GM19468 (cell line): ENCODE measurements at regions not wholly inside any gene's neighbourhood (a gene's known extent, or its start where the extent isn't known, plus 50 kb on each side); places are given as distances from the start of the nearest gene placed in this dataset.

Source experiments
- ATAC-seq: cut with Tn5 transposase; IDR thresholded peaks from one replicate; pipeline ENCODE4 v1.9.1; 2021; ENCODE audit warnings: mild to moderate bottlenecking, moderate library complexity, moderate number of reproducible peaks; ENCODE audit not compliant: unreplicated experiment; ENCODE audit errors: extremely low read depth

DNA sequence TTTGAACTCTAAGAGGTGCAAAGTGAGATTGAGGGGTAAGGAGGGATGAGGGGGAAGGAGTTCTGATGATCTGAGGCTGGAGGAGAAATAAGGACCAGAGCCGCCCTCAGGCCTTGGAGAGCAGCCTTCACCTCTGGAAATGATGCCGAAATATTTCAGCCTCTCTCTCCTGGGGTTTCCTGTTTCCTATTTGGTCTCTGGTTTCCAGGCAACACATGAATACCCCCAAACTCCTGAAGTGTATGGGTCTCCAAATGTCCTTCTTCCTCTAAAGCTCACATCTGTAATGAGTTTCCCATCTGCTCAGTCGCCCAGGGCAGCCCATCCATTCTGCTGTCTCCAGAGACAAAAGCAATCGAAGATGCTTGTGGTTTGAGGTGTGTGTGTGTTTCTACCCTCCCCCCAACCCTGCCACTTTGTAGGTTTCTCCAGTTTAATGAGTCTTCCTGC is 52.0 kb upstream of the FAM20B start:
- ATAC-seq = peak; percentile 10
